NB4 (cell line): ENCODE measurements at regions not wholly inside any gene's neighbourhood (a gene's known extent, or its start where the extent isn't known, plus 50 kb on each side); places are given as distances from the start of the nearest gene placed in this dataset.
"Not testable (repeated sequence)": the region's sequence is repeated elsewhere in the genome, so short reads cannot be mapped to it uniquely, and the experiment has no call there.

Source experiments
- CTCF ChIP-seq: IDR thresholded peaks from one replicate; pipeline ENCODE4 v1.5.1; 2012; ENCODE audit warnings: low read depth, low read length
- MAX ChIP-seq: IDR thresholded peaks from 2 replicates; pipeline ENCODE4 v1.6.1; 2011; ENCODE audit warnings: low read depth, low read length
- MYC ChIP-seq: IDR thresholded peaks from 2 replicates; pipeline ENCODE4 v1.6.1; 2011; ENCODE audit warnings: low read depth, low read length
- POLR2A ChIP-seq: IDR thresholded peaks from 2 replicates; pipeline ENCODE4 v1.6.1; 2011; ENCODE audit warnings: mild to moderate bottlenecking; ENCODE audit not compliant: insufficient read length; ENCODE audit errors: extremely low read depth

- not testable (repeated sequence) for TF ChIP-seq CTCF, MAX, POLR2A, MYC
Observed at GRCh38 chr4:115519476-115519875, 406.1 kb upstream of the NDST4 start.
